IPS-15b (cell line): ENCODE measurements at regions not wholly inside any gene's neighbourhood (a gene's known extent, or its start where the extent isn't known, plus 50 kb on each side); places are given as distances from the start of the nearest gene placed in this dataset.

Experiments
- H3K27me3 ChIP-seq: one replicate; pipeline ENCODE4 v1.6.1; 2013; ENCODE audit warnings: low read length; ENCODE audit not compliant: control insufficient read depth, insufficient read depth
- H3K36me3 ChIP-seq: one replicate; pipeline ENCODE4 v1.6.1; 2013; ENCODE audit warnings: low read length; ENCODE audit not compliant: control insufficient read depth, insufficient read depth
- H3K4me1 ChIP-seq: one replicate; pipeline ENCODE4 v1.6.1; 2013; ENCODE audit warnings: mild to moderate bottlenecking, low read length; ENCODE audit not compliant: control insufficient read depth, insufficient read depth
- H3K4me3 ChIP-seq: one replicate; pipeline ENCODE4 v1.5.1; 2013; ENCODE audit warnings: low read depth, low read length
- H3K9ac ChIP-seq: one replicate; pipeline ENCODE4 v1.6.1; 2013; ENCODE audit warnings: low read depth, mild to moderate bottlenecking, low read length
- H3K9me3 ChIP-seq: one replicate; pipeline ENCODE4 v1.6.1; 2013; ENCODE audit warnings: mild to moderate bottlenecking, low read length; ENCODE audit not compliant: control insufficient read depth, insufficient read depth

DNA sequence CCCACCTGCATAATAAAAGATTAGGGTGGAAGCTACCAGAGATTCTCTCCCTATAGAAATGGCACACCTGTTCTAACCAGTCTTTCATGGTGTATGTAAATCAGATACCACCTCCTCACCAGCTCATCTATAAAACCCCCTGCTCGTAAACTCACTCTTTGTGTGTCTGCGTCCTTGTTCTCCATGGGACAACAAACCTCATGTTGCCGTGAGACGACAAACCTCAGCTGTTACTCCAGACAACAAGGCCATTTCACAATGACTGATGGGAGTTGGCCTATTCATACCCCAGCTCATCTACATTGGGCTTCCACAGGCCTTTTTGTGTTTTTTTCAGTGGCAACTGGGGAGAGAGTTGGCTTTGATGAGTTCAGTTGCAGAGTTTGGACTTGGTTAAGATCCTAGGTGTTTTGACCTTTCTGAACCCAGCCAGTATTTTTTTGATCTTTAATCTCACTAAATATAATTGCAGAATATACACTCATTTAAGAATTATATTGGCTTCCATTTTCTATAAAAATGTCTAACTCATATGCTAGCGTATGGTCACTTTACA is 96.6 kb upstream of the LRIG1 start:
- H3K4me3 ChIP-seq: no peak overlapping the region
- H3K36me3 ChIP-seq: no peaks in the 10 kb centered on the region

DNA sequence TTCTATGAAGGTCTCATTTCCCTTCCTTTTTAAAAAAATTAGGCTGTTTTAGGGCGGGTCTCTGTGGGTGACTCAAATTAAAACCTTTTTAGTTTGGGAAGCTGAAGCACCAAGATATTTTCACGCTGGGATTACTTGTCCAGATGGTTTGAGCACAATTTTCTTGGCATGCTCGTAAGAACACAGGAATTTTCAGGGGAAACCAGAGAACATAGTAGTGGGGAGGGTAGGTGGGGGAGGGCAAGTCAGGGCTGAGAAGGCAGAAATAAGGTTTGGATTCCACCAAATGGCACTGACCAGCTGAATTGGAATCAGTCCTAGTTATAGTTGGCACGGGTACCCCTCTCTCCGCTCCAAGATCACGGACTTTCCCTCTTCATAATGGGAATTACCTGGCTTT is 97.3 kb upstream of the LRIG1 start:
- Histone ChIP-seq H3K27me3 (no peaks in the 10 kb centered on the region), H3K9ac (no peak overlapping the region), H3K36me3 (no peaks in the 10 kb centered on the region), H3K4me3 (no peak overlapping the region), H3K4me1 (peaks cover 6% of the 10 kb centered on the region), H3K9me3 (no peaks in the 10 kb centered on the region)

More for the DNA sequence above, 96.6 kb upstream of the LRIG1 start:
- no peaks in the 10 kb centered on the region for H3K27me3 ChIP-seq
- H3K4me1 ChIP-seq: peaks cover 8% of the 10 kb centered on the region
- no peak overlapping the region for H3K9ac ChIP-seq
- H3K9me3 ChIP-seq: no peaks in the 10 kb centered on the region

DNA sequence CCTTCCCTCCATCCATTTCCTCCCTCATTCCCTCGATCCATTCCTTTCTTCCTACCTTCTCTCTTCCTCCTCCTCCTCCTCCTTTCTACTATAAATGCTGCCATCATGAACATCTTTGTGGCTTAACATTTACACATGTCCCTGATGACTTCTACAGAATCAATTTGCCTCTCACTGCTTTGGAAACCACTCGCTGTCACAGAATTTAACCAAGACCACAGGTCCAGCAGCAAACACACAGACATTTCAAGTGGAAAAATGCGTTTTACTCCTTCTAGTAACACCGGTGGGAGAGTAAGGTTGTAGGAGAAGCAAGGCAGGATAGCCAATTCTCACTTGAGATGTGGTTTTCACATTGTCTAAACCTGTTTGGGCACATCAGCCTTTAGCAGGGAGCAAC is 101.4 kb upstream of the LRIG1 start:
- Histone ChIP-seq H3K27me3 (no peaks in the 10 kb centered on the region), H3K4me3 (no peak overlapping the region), H3K9ac (no peak overlapping the region), H3K4me1 (peaks cover 5% of the 10 kb centered on the region), H3K36me3 (no peaks in the 10 kb centered on the region), H3K9me3 (no peaks in the 10 kb centered on the region)

DNA sequence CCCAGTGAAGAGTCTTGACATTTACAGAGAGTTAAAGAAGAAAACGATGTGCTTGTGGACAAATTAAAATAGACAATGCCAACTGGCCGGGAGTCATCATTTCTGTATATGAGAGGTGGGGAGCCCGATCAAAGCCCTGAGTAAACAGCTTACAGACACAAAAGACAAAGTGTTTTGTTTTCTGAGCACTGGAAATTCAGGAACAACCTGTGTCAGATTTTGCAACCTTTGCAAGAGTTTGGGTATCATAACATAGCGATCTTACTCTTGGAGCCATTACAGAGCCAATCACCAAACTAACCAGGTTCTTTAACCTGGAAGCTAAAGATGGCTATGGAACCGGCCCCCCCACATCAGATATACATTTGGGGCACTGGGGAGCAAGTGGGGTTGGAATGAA is 101.9 kb upstream of the LRIG1 start:
- no peaks in the 10 kb centered on the region for H3K27me3 ChIP-seq
- peaks cover 5% of the 10 kb centered on the region for H3K4me1 ChIP-seq
- H3K36me3 ChIP-seq: no peaks in the 10 kb centered on the region
- no peaks in the 10 kb centered on the region for H3K9me3 ChIP-seq
- no peak overlapping the region for H3K4me3 ChIP-seq
- no peak overlapping the region for H3K9ac ChIP-seq

DNA sequence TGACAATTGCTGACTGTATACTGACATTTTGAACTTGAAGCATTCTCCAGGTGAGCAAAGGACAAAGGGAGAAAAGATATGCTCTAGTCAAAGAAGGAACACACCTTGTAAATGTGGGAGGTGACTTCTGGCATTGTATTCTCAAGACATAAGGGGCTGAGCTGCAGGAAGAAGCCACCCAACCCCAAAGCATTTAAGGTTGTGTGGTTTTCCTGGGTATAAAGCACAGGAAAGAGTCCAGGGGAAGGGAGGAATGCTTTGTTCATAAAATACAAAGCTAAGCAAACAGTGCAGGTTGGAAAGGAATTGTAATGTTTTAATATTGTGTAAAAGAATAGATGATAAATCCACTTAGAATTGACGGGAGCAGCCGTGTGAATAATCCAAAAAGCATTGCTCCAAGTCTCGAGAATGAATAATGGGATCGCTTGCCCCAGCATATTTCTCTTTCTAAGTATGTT is 102.4 kb upstream of the LRIG1 start:
- Histone ChIP-seq H3K4me3 (no peak overlapping the region), H3K9ac (no peak overlapping the region), H3K36me3 (no peaks in the 10 kb centered on the region), H3K4me1 (peaks cover 5% of the 10 kb centered on the region), H3K27me3 (no peaks in the 10 kb centered on the region), H3K9me3 (no peaks in the 10 kb centered on the region)

DNA sequence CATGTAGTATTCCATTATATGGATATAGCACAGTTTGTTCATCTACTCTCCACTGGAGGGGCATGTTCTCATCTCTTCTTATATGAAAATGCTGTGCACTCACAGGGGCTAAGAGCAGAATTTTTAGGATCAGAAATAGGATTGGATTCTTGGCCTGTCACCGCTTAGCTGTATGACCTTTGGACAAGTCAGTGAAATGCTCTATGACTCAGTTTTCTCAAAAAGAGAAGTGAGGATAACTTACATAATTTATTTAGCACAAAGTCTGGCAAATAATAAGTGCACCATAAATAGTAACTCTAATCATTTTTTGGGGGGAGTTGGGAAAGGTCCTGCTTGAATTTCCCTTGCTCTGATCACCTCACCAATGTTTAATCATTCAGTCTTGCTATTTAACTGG is 103.7 kb upstream of the LRIG1 start:
- Histone ChIP-seq H3K9me3 (no peaks in the 10 kb centered on the region), H3K9ac (no peak overlapping the region), H3K36me3 (no peaks in the 10 kb centered on the region), H3K4me1 (peaks cover 7% of the 10 kb centered on the region), H3K27me3 (no peaks in the 10 kb centered on the region), H3K4me3 (no peak overlapping the region)

DNA sequence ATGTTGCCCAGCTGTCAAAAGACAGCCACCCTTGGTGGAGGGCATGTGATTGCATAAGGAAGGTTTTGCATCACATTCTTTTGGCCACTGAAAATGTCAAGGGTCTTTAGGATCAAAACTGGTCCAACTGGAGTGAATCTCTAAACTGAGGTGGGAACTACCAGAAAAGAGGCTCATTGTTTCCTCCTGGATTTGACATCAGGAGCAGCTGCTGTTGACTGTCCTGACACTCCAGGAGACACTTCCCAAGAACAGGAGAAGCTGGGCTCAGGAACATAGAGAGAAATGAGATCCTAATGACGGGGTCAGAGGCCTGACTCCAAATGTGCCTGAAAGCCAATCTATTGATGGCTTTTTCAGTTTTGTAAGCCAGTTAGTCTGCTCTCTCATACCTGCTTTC is 105.3 kb upstream of the LRIG1 start:
- no peaks in the 10 kb centered on the region for H3K27me3 ChIP-seq
- H3K36me3 ChIP-seq: no peaks in the 10 kb centered on the region
- H3K4me3 ChIP-seq: no peak overlapping the region
- H3K9me3 ChIP-seq: no peaks in the 10 kb centered on the region
- no peak overlapping the region for H3K9ac ChIP-seq
- H3K4me1 ChIP-seq: peaks cover 19% of the 10 kb centered on the region

DNA sequence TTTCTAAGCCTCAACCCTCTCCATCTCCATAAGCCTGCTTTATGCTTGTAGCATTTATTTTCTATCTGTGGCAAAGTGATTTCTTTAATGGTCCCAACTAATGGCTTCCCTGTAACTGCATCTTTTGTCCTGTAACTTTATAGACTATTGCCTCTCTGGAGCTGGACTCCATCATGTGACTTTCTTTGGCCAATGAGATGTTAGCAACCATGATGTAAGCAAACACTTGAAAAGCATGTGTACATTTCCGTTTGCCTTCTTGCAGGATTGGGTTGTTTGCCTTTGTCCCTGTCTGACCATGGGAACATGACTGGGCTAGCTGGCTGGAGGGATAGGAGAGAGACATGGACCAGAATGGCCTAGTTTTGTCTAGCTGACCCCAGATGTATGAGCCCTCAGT is 106.0 kb upstream of the LRIG1 start:
- H3K4me1 ChIP-seq: peaks cover 19% of the 10 kb centered on the region
- H3K9me3 ChIP-seq: no peaks in the 10 kb centered on the region
- H3K9ac ChIP-seq: no peak overlapping the region
- H3K36me3 ChIP-seq: no peaks in the 10 kb centered on the region
- H3K27me3 ChIP-seq: no peaks in the 10 kb centered on the region
- no peak overlapping the region for H3K4me3 ChIP-seq

DNA sequence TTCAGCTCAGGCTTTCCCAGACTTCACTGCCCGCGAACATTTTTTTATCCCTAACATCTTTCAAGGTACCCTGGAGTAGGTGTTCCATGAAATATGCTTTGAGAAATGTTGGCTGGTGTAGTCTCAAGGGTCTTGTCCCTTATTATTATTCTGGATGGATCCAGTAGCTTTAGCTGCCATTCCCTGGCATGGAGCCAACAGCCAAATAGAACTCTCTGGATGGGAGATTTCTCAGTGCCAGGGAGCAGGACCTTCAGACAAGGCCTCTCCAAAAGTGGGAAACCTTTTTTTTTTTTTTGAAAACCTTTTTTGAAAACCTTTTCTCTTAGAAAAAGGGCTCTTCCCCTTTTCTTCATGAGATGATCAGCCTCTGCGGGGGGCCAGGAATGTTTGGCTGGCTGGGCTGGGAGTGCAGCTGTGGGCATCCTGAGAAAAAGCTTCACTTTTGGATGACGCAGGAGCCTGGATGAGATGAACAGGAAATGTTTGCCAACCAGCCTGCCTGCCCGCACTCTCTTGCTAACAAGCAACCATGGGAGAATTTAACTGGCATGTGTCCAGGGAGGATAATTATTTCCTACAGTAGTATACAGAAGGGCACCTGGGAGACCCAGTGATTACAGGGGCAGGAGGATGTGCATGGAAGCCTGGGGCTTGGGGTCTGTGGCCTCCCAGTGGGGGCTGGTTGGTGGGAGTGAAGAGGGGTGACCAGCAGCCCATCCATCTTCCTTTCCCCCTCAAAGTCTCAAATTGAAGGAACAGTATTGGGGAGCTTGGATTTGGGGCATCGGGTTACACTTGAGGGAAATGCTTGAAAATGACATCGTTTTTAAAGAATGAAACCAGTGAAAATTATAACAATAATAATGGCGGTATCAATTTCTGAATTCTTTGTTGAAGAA is 109.1 kb upstream of the LRIG1 start:
- no peaks in the 10 kb centered on the region for H3K36me3 ChIP-seq
- peaks cover 14% of the 10 kb centered on the region for H3K4me1 ChIP-seq
- no peaks in the 10 kb centered on the region for H3K9me3 ChIP-seq
- no peak overlapping the region for H3K4me3 ChIP-seq
- H3K27me3 ChIP-seq: no peaks in the 10 kb centered on the region
- H3K9ac ChIP-seq: peak overlapping the region; percentile 28

DNA sequence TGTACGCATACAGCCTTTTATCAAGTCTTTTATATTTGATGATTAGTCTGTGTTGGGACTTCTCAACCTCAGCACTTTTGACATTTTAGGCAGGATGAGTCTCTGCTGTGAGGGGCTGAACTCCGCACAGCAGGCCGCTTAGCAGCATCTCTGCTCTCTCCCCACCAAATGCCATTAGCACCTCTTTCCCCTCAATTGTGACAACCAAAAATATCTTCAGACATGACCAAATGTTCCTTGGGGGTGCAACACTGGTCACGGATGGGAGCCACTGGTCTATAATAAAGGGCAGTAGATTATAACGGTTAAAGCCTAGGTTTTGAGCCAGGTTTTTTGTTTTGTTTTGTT is 109.7 kb upstream of the LRIG1 start:
- H3K9ac ChIP-seq: no peak overlapping the region
- no peaks in the 10 kb centered on the region for H3K36me3 ChIP-seq
- no peaks in the 10 kb centered on the region for H3K9me3 ChIP-seq
- H3K27me3 ChIP-seq: no peaks in the 10 kb centered on the region
- no peak overlapping the region for H3K4me3 ChIP-seq
- H3K4me1 ChIP-seq: peaks cover 14% of the 10 kb centered on the region

DNA sequence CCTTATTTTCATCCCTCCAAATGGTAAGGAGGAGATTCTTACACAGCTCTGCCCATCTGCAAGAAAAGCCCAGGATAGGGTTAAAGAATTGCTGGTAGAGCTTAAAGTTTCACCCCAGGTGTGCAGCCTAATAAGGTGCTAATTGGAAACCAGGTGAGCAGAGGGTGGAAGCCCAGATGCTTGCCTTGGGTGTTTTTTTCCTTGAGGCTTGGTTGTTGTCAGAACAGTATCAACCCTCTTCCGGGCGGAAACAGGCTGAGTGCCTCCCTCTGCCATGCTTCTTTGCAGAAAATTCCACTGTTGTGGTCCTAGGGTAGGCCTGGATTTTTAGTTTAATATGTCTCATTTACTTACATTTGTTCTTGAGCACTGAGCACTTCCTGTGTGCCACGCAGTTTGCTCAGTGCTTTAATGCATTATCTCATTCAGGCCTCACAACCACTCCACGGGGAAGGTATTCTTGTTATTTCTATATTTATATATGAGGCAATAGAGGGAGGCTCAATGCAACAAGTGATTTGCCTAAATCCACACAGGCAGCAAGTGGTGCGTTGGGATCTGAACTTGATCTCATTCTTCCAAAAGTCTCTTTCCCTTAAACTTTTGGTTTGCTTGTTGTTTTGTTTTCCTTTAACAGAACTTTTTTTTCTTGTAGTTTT is 115.0 kb upstream of the LRIG1 start:
- H3K4me3 ChIP-seq: no peak overlapping the region
- H3K27me3 ChIP-seq: no peaks in the 10 kb centered on the region
- no peaks in the 10 kb centered on the region for H3K36me3 ChIP-seq
- no peak overlapping the region for H3K9ac ChIP-seq
- H3K9me3 ChIP-seq: no peaks in the 10 kb centered on the region
- no peaks in the 10 kb centered on the region for H3K4me1 ChIP-seq

DNA sequence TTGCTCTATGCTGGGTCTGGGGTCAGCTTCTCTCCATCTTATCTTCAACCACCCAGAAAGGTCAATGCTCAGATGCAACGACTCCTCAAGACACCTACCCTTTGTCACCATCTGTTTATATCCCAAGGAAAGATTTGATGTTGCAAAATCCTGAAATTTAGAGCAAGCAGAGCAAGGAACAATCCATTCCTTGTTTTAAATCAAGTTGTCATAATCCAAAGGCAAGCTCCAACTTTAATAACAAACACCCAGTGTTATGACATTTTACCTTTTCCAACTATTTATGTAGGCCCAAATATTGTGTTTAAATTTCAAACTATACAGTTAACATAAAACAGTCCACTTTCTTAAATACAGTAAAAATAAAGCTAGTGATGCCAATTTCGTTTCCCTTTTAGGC is 116.5 kb upstream of the LRIG1 start:
- Histone ChIP-seq H3K36me3 (no peaks in the 10 kb centered on the region), H3K9me3 (no peaks in the 10 kb centered on the region), H3K4me3 (no peak overlapping the region), H3K4me1 (no peaks in the 10 kb centered on the region), H3K27me3 (no peaks in the 10 kb centered on the region), H3K9ac (no peak overlapping the region)
